ENCODE measurements at regions not wholly inside any gene's neighbourhood (a gene's known extent, or its start where the extent isn't known, plus 50 kb on each side); places are given as distances from the start of the nearest gene placed in this dataset.

GRCh38 chr6:82744286-82745015 lies 321.2 kb downstream of the UBE3D start:
- Histone ChIP-seq H3K27me3 (ENCODE audit: insufficient read depth, low read length) (no peaks in the 10 kb centered on the region), H3K4me3 (replicated peaks in 1 of 2; ENCODE audit: low read depth in 1 of 2, low read length in 2 of 2) (no peak overlapping the region), H3K4me2 (ENCODE audit: low read length) (no peak overlapping the region), H3K27ac (ENCODE audit: low read depth, low read length) (no peak overlapping the region), H3K9me3 (ENCODE audit: control insufficient read depth in 1 of 2, insufficient read depth in 1 of 2, low read depth in 1 of 2, low read length in 2 of 2) (no peaks in the 10 kb centered on the region), H3K79me2 (ENCODE audit: insufficient read depth, low read length) (no peaks in the 10 kb centered on the region), H4K20me1 (ENCODE audit: insufficient read depth) (no peaks in the 10 kb centered on the region), H3K9ac (ENCODE audit: low read length) (no peak overlapping the region), H3K9me2 (ENCODE audit: insufficient read depth) (no peaks in the 10 kb centered on the region), H3K4me1 (ENCODE audit: control insufficient read depth in 1 of 2, insufficient read depth in 2 of 2, low read length in 2 of 2) (no peaks in the 10 kb centered on the region), H2AFZ (ENCODE audit: low read depth, low read length, poor library complexity, severe bottlenecking) (no peak overlapping the region), H3K36me3 (ENCODE audit: control insufficient read depth in 1 of 2, insufficient read depth in 2 of 2, low read length in 2 of 2) (no peaks in the 10 kb centered on the region)
- ChIA-PET CTCF (no interaction called here), RAD21 (ENCODE audit: low non-redundant PET in 1 of 2, low total read pairs in 2 of 2, uncharacterized antibody in 2 of 2, unreplicated experiment in 2 of 2) (no interaction called here), POLR2A (no interaction called here)
- no peak for ATAC-seq
- DNase-seq (ENCODE audit: low read depth, low spot score), result no peak
- intact Hi-C loops (cut with micrococcal nuclease), result no loop called here
- BruUV-seq (replicated peaks), result no TSS peak
- no peak for TF ChIP-seq ZBTB33 (IDR thresholded peaks at IDR 0.05; ENCODE audit: extremely low read depth, insufficient replicate concordance, low read length)
- TF ChIP-seq MAX (IDR thresholded peaks at IDR 0.05), result no peak
- TF ChIP-seq ZFX (IDR thresholded peaks at IDR 0.05), result no peak
- TF ChIP-seq SP1 (IDR thresholded peaks at IDR 0.05; ENCODE audit: low read depth), result no peak
- TF ChIP-seq EGR1 (IDR thresholded peaks at IDR 0.05; ENCODE audit: low read depth), result no peak
- TF ChIP-seq EZH2phosphoT487 (IDR thresholded peaks at IDR 0.05; ENCODE audit: borderline replicate concordance), result no peak
- TF ChIP-seq CBX3 (IDR thresholded peaks at IDR 0.05; ENCODE audit: low read depth), result no peak
- no peak for TF ChIP-seq RAD21 (IDR thresholded peaks at IDR 0.05; ENCODE audit: low read depth)
- no peak for TF ChIP-seq EZH2 (IDR thresholded peaks at IDR 0.05)
- no peak for TF ChIP-seq YY1 (IDR thresholded peaks at IDR 0.05; ENCODE audit: extremely low read depth, insufficient replicate concordance, low read depth, low read length)
